Breast epithelium (tissue), 4 donors: ENCODE measurements at regions not wholly inside any gene's neighbourhood (a gene's known extent, or its start where the extent isn't known, plus 50 kb on each side); places are given as distances from the start of the nearest gene placed in this dataset.

Experiments used
- DNase-seq, 2 donors: peaks; one replicate each; pipeline ENCODE4 v3.0.0-alpha.2; 2019; ENCODE audit warnings: low spot score in 2 of 2
- H3K27ac ChIP-seq, 2 donors: fragments of 200-600 bp; sonication (generic) in 1 of 2; one replicate each; pipeline ENCODE4 v1.5.1; 2016 to 2019; ENCODE audit warnings: mild to moderate bottlenecking in 1 of 2
- H3K27me3 ChIP-seq, 2 donors: fragments of 200-600 bp; sonication (generic) in 1 of 2; one replicate each; pipeline versions ENCODE4 v1.5.1 to v1.6.0; 2017 to 2019; ENCODE audit warnings: control low read depth in 1 of 2, mild to moderate bottlenecking in 1 of 2
- H3K36me3 ChIP-seq: fragments of 200-600 bp; one replicate; pipeline ENCODE4 v1.5.1; 2019
- H3K4me1 ChIP-seq, 2 donors: fragments of 200-600 bp; sonication (generic); one replicate each; pipeline ENCODE4 v1.5.1; 2016 to 2019; ENCODE audit warnings: control low read depth in 1 of 2
- H3K4me3 ChIP-seq, 3 donors: fragments of 200-600 bp; sonication (generic); 1 replicate in 2 of 3; 2 replicates in 1 of 3; pipeline ENCODE4 v1.5.1; 2016 to 2019; ENCODE audit warnings: mild to moderate bottlenecking in 3 of 3, moderate library complexity in 2 of 3
- H3K9me3 ChIP-seq, 2 donors: fragments of 200-600 bp; sonication (generic) in 1 of 2; one replicate each; pipeline ENCODE4 v1.5.1; 2016 to 2019; ENCODE audit warnings: control low read depth in 1 of 2
- POLR2A ChIP-seq: fragments of 450-650 bp; IDR thresholded peaks from one replicate; pipeline ENCODE4 v1.6.1; 2016; ENCODE audit warnings: antibody characterized with exemption, mild to moderate bottlenecking, moderate library complexity
- POLR2AphosphoS5 ChIP-seq, 3 donors: sonication (generic); formaldehyde crosslinking; IDR thresholded peaks; one replicate each; pipeline ENCODE4 v1.6.1; 2017; ENCODE audit warnings: antibody characterized with exemption in 3 of 3
- intact Hi-C: fragments of 100-400 bp; cut with DNase I; formaldehyde crosslinking; loops from one replicate; pipeline ENCODE4 v1.15.1; 2023; ENCODE audit warnings: low total_unique reads
- TF ChIP-seq, protein P1 (sequence below), 3 donors: fragments of 450-650 bp; IDR thresholded peaks; one replicate each; pipeline ENCODE4 v1.5.1; 2016 to 2017; ENCODE audit warnings: antibody characterized with exemption in 3 of 3, mild to moderate bottlenecking in 3 of 3, moderate library complexity in 3 of 3

DNA sequence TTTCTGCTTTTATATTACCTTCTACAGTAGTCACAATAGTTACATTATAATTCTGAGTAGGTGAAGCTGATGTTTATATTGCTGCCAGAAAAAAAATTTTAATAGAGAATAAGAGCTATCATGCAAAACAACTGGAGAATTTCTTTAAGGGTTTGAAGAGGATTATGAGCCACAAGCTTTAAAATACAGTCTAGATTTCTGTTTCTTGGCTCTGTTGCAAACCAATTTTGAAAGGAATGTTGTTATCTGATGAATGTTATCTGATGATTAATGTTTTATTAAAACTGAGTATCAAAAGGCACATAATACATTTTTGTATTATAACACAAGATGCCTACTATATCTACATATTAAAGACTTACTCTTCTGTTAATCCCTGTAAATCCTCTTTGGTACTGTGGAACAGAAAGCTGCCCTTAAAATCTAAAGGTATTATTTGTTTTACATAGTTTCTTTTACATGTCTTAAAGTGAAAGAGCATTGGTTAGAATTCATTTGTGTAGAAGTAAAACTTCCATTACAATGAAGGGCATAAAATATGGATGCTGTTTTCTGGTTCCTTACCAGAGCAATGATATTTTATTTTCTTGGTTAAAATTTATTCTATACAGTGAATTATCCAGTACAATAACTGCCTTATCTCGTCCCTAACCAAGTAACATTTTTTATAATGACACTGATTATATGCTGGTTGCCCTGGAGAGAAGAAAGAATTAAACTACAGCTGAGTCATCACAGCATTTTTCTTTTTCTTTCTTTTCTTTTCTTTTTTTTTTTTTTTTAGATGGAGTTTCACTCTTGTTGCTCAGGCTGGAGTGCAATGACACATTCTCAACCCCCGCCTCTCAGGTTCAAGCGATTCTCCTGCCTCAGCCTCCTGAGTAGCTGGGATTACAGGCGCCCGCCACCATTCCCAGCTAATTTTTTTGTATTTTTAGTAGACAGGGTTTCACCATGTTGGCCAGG is 205.7 kb downstream of the TANC2 start:
- intact Hi-C loops, result no loop called here
- H3K9me3 ChIP-seq, result no peaks in the 10 kb centered on the region
- no peak overlapping the region for H3K4me3 ChIP-seq
- TF ChIP-seq, protein P1, sequence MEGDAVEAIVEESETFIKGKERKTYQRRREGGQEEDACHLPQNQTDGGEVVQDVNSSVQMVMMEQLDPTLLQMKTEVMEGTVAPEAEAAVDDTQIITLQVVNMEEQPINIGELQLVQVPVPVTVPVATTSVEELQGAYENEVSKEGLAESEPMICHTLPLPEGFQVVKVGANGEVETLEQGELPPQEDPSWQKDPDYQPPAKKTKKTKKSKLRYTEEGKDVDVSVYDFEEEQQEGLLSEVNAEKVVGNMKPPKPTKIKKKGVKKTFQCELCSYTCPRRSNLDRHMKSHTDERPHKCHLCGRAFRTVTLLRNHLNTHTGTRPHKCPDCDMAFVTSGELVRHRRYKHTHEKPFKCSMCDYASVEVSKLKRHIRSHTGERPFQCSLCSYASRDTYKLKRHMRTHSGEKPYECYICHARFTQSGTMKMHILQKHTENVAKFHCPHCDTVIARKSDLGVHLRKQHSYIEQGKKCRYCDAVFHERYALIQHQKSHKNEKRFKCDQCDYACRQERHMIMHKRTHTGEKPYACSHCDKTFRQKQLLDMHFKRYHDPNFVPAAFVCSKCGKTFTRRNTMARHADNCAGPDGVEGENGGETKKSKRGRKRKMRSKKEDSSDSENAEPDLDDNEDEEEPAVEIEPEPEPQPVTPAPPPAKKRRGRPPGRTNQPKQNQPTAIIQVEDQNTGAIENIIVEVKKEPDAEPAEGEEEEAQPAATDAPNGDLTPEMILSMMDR (IDR thresholded peaks at IDR 0.05), result no peak
- TF ChIP-seq POLR2A (no peak), POLR2AphosphoS5 (IDR thresholded peaks at IDR 0.05) (no peak)
- DNase-seq, result no peak
- H3K4me1 ChIP-seq, result no peaks in the 10 kb centered on the region
- H3K27ac ChIP-seq, result no peak overlapping the region
- no peaks in the 10 kb centered on the region for H3K36me3 ChIP-seq
- H3K27me3 ChIP-seq, result no peaks in the 10 kb centered on the region

DNA sequence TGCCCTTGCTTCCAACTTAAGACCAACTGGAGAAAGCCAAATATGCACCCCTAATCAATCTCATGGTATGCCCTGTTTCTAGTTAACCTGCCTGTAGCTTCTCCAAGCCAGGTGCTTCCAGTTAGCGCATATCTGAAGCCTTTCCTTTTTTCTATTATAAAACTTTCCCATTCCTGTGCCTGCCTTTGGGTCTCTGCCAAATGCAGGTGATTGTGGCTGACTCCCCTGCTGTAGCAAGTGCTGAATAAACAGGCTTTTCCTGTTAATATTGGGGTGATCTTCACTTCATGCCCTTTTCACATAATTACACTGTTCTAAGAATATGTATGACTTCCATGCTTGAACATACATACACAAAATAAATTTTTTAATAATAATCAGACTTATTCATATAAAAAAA is 207.4 kb downstream of the TANC2 start:
- intact Hi-C loops, result no loop called here
- TF ChIP-seq POLR2AphosphoS5 (IDR thresholded peaks at IDR 0.05), result no peak
- TF ChIP-seq, protein P1 (IDR thresholded peaks at IDR 0.05), result no peak
- no peak for TF ChIP-seq POLR2A
- Histone ChIP-seq H3K4me3 (no peak overlapping the region), H3K9me3 (no peaks in the 10 kb centered on the region), H3K36me3 (no peaks in the 10 kb centered on the region), H3K27ac (no peak overlapping the region), H3K27me3 (no peaks in the 10 kb centered on the region), H3K4me1 (no peaks in the 10 kb centered on the region)
- DNase-seq, result no peak

DNA sequence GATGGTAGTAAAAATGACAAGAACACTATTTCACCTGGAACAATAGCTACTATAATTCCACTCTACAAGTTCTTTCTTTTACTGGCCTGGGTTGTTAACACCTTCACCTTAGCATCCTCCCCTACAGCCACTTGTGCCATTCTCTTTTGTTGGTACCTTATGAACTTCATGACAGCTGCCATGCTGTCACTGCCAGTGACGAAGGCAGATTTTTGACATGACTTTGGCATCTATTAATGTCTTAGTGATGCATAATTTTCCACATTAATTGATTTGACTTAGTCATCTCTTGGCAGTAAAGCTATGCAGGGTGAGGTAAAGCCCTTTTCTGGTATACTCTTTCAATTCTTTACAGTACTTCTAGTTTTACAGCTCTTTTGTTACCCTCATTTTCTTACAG is 207.9 kb downstream of the TANC2 start:
- H3K4me1 ChIP-seq, result no peaks in the 10 kb centered on the region
- H3K27me3 ChIP-seq, result no peaks in the 10 kb centered on the region
- no peak overlapping the region for H3K27ac ChIP-seq
- TF ChIP-seq POLR2A (no peak), POLR2AphosphoS5 (IDR thresholded peaks at IDR 0.05) (no peak)
- TF ChIP-seq, protein P1 (IDR thresholded peaks at IDR 0.05), result no peak
- H3K9me3 ChIP-seq, result no peaks in the 10 kb centered on the region
- intact Hi-C loops, result no loop called here
- H3K36me3 ChIP-seq, result no peaks in the 10 kb centered on the region
- no peak overlapping the region for H3K4me3 ChIP-seq
- DNase-seq, result no peak

DNA sequence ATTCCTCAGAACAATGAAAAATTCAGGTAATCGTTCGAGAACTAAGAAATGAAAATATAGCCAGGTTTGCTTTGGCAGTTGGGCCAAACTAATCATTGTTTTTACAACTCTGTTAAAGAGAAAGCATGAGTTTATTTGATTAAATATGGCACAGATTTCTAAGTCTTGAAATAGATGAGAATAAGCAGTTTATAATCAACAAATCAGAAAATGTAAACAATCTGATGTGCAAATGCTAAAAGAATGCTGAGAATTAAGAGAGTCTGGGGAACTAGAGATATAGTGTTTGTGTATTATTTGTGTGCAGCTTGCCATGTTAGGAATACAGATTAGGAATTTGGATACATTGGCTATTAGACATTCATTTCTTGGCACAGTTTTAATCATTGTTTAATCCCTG is 212.5 kb downstream of the TANC2 start:
- no peak overlapping the region for H3K4me3 ChIP-seq
- H3K9me3 ChIP-seq, result no peaks in the 10 kb centered on the region
- TF ChIP-seq, protein P1 (IDR thresholded peaks at IDR 0.05), result no peak
- TF ChIP-seq POLR2AphosphoS5 (IDR thresholded peaks at IDR 0.05), result no peak
- TF ChIP-seq POLR2A, result no peak
- intact Hi-C loops, result no loop called here
- H3K4me1 ChIP-seq, result no peaks in the 10 kb centered on the region
- no peak for DNase-seq
- no peaks in the 10 kb centered on the region for H3K27me3 ChIP-seq
- H3K27ac ChIP-seq, result no peak overlapping the region
- H3K36me3 ChIP-seq, result no peaks in the 10 kb centered on the region

DNA sequence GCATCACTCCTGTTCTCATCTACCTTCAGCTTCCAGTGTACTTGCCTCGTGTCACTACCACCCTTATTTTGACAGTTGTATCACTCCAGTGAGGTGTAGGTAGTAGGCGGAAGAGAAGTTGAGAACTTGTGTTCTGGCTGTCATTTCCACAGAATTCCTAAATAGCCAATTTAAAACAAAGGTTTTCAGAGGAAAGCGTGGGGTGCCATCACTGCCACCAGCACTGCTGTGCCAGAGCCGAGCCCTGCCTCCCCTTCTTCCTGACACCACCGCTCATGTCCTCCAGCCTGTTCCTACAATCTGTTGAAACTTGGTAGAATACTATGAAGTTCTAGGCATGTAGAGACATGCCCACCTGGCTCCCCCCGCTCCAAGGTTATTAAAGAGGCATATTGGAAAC is 215.8 kb downstream of the TANC2 start:
- Histone ChIP-seq H3K4me1 (no peaks in the 10 kb centered on the region), H3K9me3 (no peaks in the 10 kb centered on the region), H3K27ac (no peak overlapping the region), H3K4me3 (no peak overlapping the region), H3K27me3 (no peaks in the 10 kb centered on the region), H3K36me3 (no peaks in the 10 kb centered on the region)
- TF ChIP-seq POLR2A, result no peak
- no peak for TF ChIP-seq POLR2AphosphoS5 (IDR thresholded peaks at IDR 0.05)
- TF ChIP-seq, protein P1 (IDR thresholded peaks at IDR 0.05), result no peak
- peak in 1 of 2 donors; percentile 37 for DNase-seq
- intact Hi-C loops, result no loop called here
